Body of pancreas (tissue), 4 donors: ENCODE measurements at regions not wholly inside any gene's neighbourhood (a gene's known extent, or its start where the extent isn't known, plus 50 kb on each side); places are given as distances from the start of the nearest gene placed in this dataset.

Source experiments
- POLR2A ChIP-seq, 3 donors: fragments of 450-650 bp; IDR thresholded peaks; one replicate each; pipeline ENCODE4 v1.6.1; 2016; ENCODE audit warnings: antibody characterized with exemption in 3 of 3, mild to moderate bottlenecking in 2 of 3
- TF ChIP-seq, protein P1 (sequence below), 7 experiments: fragments of 450-650 bp in 4 of 7; fragments of 200-600 bp in 3 of 7; sonication (generic) in 3 of 7; IDR thresholded peaks; one replicate each; pipeline ENCODE4 v1.5.1; 2016 to 2019; ENCODE audit warnings: antibody characterized with exemption in 7 of 7

GRCh38 chr3:51588724-51589123 is 50.2 kb downstream of the RAD54L2 start:
- TF ChIP-seq, protein P1, sequence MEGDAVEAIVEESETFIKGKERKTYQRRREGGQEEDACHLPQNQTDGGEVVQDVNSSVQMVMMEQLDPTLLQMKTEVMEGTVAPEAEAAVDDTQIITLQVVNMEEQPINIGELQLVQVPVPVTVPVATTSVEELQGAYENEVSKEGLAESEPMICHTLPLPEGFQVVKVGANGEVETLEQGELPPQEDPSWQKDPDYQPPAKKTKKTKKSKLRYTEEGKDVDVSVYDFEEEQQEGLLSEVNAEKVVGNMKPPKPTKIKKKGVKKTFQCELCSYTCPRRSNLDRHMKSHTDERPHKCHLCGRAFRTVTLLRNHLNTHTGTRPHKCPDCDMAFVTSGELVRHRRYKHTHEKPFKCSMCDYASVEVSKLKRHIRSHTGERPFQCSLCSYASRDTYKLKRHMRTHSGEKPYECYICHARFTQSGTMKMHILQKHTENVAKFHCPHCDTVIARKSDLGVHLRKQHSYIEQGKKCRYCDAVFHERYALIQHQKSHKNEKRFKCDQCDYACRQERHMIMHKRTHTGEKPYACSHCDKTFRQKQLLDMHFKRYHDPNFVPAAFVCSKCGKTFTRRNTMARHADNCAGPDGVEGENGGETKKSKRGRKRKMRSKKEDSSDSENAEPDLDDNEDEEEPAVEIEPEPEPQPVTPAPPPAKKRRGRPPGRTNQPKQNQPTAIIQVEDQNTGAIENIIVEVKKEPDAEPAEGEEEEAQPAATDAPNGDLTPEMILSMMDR (IDR thresholded peaks at IDR 0.05): no peak
- no peak for TF ChIP-seq POLR2A (IDR thresholded peaks at IDR 0.05)
